ENCODE measurements at regions not wholly inside any gene's neighbourhood (a gene's known extent, or its start where the extent isn't known, plus 50 kb on each side); places are given as distances from the start of the nearest gene placed in this dataset.

DNA sequence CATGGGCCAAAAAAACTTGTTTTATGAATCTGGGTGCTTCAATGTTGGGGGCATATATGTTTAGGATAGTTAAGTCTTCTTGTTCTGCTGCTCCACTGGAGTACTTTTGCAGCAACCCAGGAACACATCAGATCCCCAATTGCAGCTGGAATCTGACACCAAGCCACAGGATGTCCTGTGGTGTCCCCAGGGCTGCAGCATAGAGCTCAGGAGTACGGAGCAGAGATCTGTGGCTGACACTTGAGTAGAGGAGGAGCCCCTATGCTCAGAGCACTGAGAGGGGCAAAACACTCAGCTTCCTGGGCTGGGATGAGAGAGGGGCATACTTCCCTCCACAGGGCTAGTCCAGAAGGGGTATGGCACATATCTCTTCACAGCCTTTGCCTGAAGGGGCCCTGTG lies 138.9 kb upstream of the ERBB4 start:
- Histone ChIP-seq H3K79me2 (ENCODE audit: control insufficient read depth, insufficient read depth, low read length) (no peaks in the 10 kb centered on the region), H2AFZ (ENCODE audit: control insufficient read depth, low read depth, low read length) (no peak overlapping the region), H3K4me1 (ENCODE audit: control insufficient read depth, insufficient read depth, low read length) (no peaks in the 10 kb centered on the region), H3K9ac (ENCODE audit: control insufficient read depth, insufficient read depth, low read length) (no peak overlapping the region), H3K9me3 (replicated peaks; ENCODE audit: control insufficient read depth, insufficient read depth, low read length) (no peaks in the 10 kb centered on the region), H3K36me3 (ENCODE audit: control insufficient read depth in 2 of 2, insufficient read depth in 2 of 2, low read length in 1 of 2) (no peaks in the 10 kb centered on the region), H3K27ac (ENCODE audit: control insufficient read depth, insufficient read depth) (no peak overlapping the region), H3K4me3 (no peak overlapping the region), H3K27me3 (replicated peaks in 1 of 2; ENCODE audit: control insufficient read depth in 2 of 2, insufficient read depth in 2 of 2, low read length in 1 of 2) (no peaks in the 10 kb centered on the region), H3K4me2 (ENCODE audit: control insufficient read depth, insufficient read depth) (no peak overlapping the region), H4K20me1 (ENCODE audit: control insufficient read depth, insufficient read depth) (no peaks in the 10 kb centered on the region)
- in situ Hi-C loops (cut with MboI): loop anchor here (25.0 kb wide), 1 partner anchor 1260 kb away; no protein-coding TSS in a partner anchor
- intact Hi-C loops (cut with micrococcal nuclease; ENCODE audit: unreplicated experiment): no loop called here
- RAD21 ChIA-PET (ENCODE audit: unreplicated experiment): no interaction called here
- ATAC-seq (no peak), DNase-seq (ENCODE audit: low read depth, low spot score) (no peak), FAIRE-seq (no peak)
- CTCF ChIA-PET: no interaction called here
- BruUV-seq (replicated peaks): no TSS peak
- POLR2A ChIA-PET: no interaction called here
- TF ChIP-seq CBX3 (IDR thresholded peaks at IDR 0.05; ENCODE audit: borderline replicate concordance, low read depth): no peak
- no peak for TF ChIP-seq SMAD5 (IDR thresholded peaks at IDR 0.05; ENCODE audit: low read depth)
- TF ChIP-seq GATAD2B (conservative IDR thresholded peaks at IDR 0.05; ENCODE audit: low read depth): no peak
- TF ChIP-seq, protein P1, sequence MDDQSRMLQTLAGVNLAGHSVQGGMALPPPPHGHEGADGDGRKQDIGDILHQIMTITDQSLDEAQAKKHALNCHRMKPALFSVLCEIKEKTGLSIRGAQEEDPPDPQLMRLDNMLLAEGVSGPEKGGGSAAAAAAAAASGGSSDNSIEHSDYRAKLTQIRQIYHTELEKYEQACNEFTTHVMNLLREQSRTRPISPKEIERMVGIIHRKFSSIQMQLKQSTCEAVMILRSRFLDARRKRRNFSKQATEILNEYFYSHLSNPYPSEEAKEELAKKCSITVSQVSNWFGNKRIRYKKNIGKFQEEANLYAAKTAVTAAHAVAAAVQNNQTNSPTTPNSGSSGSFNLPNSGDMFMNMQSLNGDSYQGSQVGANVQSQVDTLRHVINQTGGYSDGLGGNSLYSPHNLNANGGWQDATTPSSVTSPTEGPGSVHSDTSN (IDR thresholded peaks at IDR 0.05; ENCODE audit: insufficient replicate concordance, low read depth, low read length): no peak
- TF ChIP-seq YY1 (IDR thresholded peaks at IDR 0.05; ENCODE audit: low read depth, low read length): no peak
- TF ChIP-seq, protein P2, sequence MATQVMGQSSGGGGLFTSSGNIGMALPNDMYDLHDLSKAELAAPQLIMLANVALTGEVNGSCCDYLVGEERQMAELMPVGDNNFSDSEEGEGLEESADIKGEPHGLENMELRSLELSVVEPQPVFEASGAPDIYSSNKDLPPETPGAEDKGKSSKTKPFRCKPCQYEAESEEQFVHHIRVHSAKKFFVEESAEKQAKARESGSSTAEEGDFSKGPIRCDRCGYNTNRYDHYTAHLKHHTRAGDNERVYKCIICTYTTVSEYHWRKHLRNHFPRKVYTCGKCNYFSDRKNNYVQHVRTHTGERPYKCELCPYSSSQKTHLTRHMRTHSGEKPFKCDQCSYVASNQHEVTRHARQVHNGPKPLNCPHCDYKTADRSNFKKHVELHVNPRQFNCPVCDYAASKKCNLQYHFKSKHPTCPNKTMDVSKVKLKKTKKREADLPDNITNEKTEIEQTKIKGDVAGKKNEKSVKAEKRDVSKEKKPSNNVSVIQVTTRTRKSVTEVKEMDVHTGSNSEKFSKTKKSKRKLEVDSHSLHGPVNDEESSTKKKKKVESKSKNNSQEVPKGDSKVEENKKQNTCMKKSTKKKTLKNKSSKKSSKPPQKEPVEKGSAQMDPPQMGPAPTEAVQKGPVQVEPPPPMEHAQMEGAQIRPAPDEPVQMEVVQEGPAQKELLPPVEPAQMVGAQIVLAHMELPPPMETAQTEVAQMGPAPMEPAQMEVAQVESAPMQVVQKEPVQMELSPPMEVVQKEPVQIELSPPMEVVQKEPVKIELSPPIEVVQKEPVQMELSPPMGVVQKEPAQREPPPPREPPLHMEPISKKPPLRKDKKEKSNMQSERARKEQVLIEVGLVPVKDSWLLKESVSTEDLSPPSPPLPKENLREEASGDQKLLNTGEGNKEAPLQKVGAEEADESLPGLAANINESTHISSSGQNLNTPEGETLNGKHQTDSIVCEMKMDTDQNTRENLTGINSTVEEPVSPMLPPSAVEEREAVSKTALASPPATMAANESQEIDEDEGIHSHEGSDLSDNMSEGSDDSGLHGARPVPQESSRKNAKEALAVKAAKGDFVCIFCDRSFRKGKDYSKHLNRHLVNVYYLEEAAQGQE (IDR thresholded peaks at IDR 0.05; ENCODE audit: low read depth, low read length): no peak
- TF ChIP-seq, protein P3, sequence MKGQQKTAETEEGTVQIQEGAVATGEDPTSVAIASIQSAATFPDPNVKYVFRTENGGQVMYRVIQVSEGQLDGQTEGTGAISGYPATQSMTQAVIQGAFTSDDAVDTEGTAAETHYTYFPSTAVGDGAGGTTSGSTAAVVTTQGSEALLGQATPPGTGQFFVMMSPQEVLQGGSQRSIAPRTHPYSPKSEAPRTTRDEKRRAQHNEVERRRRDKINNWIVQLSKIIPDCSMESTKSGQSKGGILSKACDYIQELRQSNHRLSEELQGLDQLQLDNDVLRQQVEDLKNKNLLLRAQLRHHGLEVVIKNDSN (IDR thresholded peaks at IDR 0.05; ENCODE audit: borderline replicate concordance, extremely low read length, insufficient read depth, low read depth, low read length): no peak
- SMC1A ChIA-PET (ENCODE audit: uncharacterized antibody, unreplicated experiment): interaction anchor here (1.5 kb wide), 1 partner anchor 11 kb away, joined by 3 read pairs; no protein-coding TSS in a partner anchor
- 0% methylated on average over 1 of the region's 1 CpG for WGBS (ENCODE audit: insufficient coverage, insufficient replicate concordance, low lambda C conversion rate, missing lambda C conversion rate)

All from GM12878 (cell line).